MCF 10A (cell line): ENCODE measurements at regions not wholly inside any gene's neighbourhood (a gene's known extent, or its start where the extent isn't known, plus 50 kb on each side); places are given as distances from the start of the nearest gene placed in this dataset.

ENCODE experiments used
- BruUV-seq: library from RNA; stranded (reverse); fragments of 400-500 nt; replicated peaks from 2 replicates; lab custom pipeline; 2021; lab: Mats Ljungman, UMichigan
- CTCF ChIA-PET: fragments of 300-600 bp; sonication (Branson Sonifier 250); formaldehyde crosslinking; extraction: SDS; loops from one replicate; lab custom pipeline; 2021; ENCODE audit warnings: antibody characterized with exemption, inconsistent platforms; lab: Yijun Ruan, JAX
- POLR2A ChIA-PET: fragments of 300-600, 350-650 bp; sonication (Branson Sonifier 250); formaldehyde crosslinking; extraction: SDS; loops from one replicate; lab custom pipeline; 2020; ENCODE audit warnings: antibody characterized with exemption, inconsistent platforms; lab: Yijun Ruan, JAX
- DNase-seq: peaks from one replicate; pipeline ENCODE4 v3.0.0-alpha.2; 2018; ENCODE audit not compliant: unreplicated experiment
- H3K27ac Mint-ChIP-seq: one replicate; pipeline ENCODE4 v1.8.0; 2022; ENCODE audit warnings: mild to moderate bottlenecking, low read depth, mixed read lengths; ENCODE audit not compliant: unreplicated experiment
- H3K27me3 Mint-ChIP-seq: one replicate; pipeline ENCODE4 v1.8.0; 2022; ENCODE audit warnings: mixed read lengths; ENCODE audit not compliant: insufficient read depth, unreplicated experiment
- H3K36me3 Mint-ChIP-seq: one replicate; pipeline ENCODE4 v1.8.0; 2022; ENCODE audit warnings: mild to moderate bottlenecking, moderate library complexity, mixed read lengths; ENCODE audit not compliant: insufficient read depth, unreplicated experiment
- H3K4me1 Mint-ChIP-seq: one replicate; pipeline ENCODE4 v1.8.0; 2022; ENCODE audit warnings: mixed read lengths; ENCODE audit not compliant: insufficient read depth, unreplicated experiment
- H3K4me3 Mint-ChIP-seq: one replicate; pipeline ENCODE4 v1.8.0; 2022; ENCODE audit warnings: mild to moderate bottlenecking, moderate library complexity, mixed read lengths; ENCODE audit not compliant: unreplicated experiment
- H3K9me3 Mint-ChIP-seq: one replicate; pipeline ENCODE4 v1.8.0; 2022; ENCODE audit warnings: mixed read lengths; ENCODE audit not compliant: unreplicated experiment
- intact Hi-C: fragments of 100-400 bp; cut with micrococcal nuclease; formaldehyde crosslinking; loops from 2 replicates; pipeline ENCODE4 v1.14.1; 2022
- TF ChIP-seq, protein P1 (sequence below): fragments of 200-600 bp; IDR thresholded peaks from one replicate; pipeline ENCODE4 v1.8.0; 2022; ENCODE audit warnings: antibody characterized with exemption, mild to moderate bottlenecking; ENCODE audit not compliant: unreplicated experiment

DNA sequence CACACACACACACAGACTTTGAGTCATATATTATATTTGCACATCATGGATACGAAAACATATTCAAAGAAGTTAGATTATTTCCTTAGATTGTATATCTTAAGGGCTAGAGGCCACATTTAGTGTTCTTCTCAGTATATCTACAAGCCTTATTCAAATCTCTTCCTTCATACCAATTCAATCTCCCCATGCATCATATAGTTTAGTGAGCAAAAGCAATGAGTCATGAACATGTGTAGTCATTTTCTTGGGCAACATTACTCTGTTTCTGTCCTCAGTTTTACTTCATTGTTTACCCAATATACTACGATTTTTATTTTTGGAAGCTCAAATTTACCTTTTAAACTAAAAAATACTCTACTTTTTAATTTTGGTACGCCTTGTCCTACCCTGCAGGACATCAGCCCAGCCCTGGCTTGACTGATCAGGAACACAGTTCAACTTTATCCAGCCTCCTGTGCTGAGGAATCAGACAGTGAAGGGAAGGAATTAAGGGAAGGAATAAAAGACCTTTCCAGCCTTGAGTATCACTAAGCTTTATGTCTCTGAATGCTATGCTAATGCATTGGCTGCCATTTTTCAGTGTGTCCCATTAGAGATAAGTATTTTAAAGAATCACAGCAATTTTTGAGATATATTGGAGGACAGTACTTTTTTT lies 101.7 kb upstream of the FST start:
- ChIA-PET CTCF (interaction anchor here (0.5 to 1.0 kb wide), 4 partner anchors 16 to 999 kb away, joined by 3 read pairs; no protein-coding TSS in a partner anchor), POLR2A (interaction anchor here (0.9 to 1.9 kb wide), 3 partner anchors 9 to 59 kb away, joined by 3 to 8 read pairs (median 4); no protein-coding TSS in a partner anchor)
- Mint-ChIP-seq H3K4me1 (peaks cover 11% of the 10 kb centered on the region), H3K4me3 (no peak overlapping the region), H3K36me3 (no peaks in the 10 kb centered on the region), H3K9me3 (no peaks in the 10 kb centered on the region), H3K27me3 (no peaks in the 10 kb centered on the region), H3K27ac (peak overlapping the region; percentile 89)
- intact Hi-C loops = no loop called here
- DNase-seq = peak; percentile 56
- no TSS peak for BruUV-seq
- TF ChIP-seq, protein P1, sequence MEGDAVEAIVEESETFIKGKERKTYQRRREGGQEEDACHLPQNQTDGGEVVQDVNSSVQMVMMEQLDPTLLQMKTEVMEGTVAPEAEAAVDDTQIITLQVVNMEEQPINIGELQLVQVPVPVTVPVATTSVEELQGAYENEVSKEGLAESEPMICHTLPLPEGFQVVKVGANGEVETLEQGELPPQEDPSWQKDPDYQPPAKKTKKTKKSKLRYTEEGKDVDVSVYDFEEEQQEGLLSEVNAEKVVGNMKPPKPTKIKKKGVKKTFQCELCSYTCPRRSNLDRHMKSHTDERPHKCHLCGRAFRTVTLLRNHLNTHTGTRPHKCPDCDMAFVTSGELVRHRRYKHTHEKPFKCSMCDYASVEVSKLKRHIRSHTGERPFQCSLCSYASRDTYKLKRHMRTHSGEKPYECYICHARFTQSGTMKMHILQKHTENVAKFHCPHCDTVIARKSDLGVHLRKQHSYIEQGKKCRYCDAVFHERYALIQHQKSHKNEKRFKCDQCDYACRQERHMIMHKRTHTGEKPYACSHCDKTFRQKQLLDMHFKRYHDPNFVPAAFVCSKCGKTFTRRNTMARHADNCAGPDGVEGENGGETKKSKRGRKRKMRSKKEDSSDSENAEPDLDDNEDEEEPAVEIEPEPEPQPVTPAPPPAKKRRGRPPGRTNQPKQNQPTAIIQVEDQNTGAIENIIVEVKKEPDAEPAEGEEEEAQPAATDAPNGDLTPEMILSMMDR = no peak

DNA sequence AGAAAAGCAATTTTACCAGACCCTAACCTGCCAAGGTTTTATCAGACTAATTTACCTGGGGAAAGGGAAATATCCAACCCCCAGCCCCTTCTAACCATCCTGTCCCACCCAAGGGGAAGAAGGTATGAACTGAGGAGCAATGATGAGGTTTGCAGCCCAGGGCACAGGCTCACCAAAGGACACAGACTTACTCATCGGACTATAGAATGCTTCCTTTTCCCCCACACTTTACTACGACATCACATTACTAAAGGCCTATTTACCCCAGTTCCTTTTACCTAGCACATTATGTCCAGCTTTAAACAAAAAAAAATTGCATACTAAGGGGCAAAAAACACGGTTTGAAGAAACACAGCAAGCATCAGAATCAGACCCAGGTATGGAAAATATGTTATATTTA lies 94.1 kb upstream of the FST start:
- ChIA-PET POLR2A (interaction anchor here (0.6 kb wide), 1 partner anchor 1403 kb away, joined by 3 read pairs; no protein-coding TSS in a partner anchor), CTCF (interaction anchor here (0.6 to 1.1 kb wide), 2 partner anchors 89 to 476 kb away, joined by 4 to 5 read pairs; no protein-coding TSS in a partner anchor)
- intact Hi-C loops = no loop called here
- H3K36me3 Mint-ChIP-seq = peaks cover 11% of the 10 kb centered on the region
- BruUV-seq = no TSS peak
- H3K9me3 Mint-ChIP-seq = peaks cover 27% of the 10 kb centered on the region
- H3K27me3 Mint-ChIP-seq = no peaks in the 10 kb centered on the region
- TF ChIP-seq, protein P1 = no peak
- DNase-seq = no peak
- H3K4me1 Mint-ChIP-seq = no peaks in the 10 kb centered on the region
- no peak overlapping the region for H3K4me3 Mint-ChIP-seq
- H3K27ac Mint-ChIP-seq = no peak overlapping the region

DNA sequence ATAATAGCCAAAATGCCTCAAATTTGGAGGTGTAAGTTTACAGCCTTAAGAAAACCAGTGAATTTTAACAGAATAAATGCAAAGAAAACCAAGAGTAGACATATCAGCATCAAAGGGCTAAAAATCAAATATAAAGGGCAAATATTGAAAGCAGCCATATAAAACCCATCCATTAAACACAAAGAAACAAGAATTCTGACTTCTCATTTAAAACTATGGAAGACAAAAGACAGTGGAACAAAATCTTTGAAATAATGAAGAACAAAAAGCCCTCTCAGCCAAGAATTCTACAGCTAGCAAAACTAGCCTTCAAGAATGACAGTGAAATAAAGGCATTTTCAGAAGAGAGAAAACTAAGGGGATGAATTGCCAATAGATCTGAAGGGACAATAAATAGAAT lies 91.3 kb upstream of the FST start:
- TF ChIP-seq, protein P1 = no peak
- H3K4me1 Mint-ChIP-seq = no peaks in the 10 kb centered on the region

DNA sequence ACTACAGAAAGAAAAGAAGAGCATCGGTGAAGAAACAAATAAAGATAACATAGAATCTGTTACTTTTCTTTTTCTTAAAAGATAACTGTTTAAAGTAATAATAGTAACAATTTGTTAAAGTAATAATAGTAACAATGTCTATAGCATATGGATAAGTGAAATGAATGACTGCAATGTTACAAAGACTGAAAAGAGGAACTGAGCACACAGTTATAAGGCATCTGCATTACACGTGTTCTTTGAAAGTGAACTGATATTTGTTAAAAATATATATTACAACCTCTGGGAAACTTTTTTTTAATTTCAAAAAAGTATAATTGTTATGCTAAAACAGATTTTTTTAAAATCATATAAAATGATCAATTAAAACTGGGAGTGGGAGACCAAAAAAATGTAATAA lies 88.4 kb upstream of the FST start:
- intact Hi-C loops = no loop called here
- Mint-ChIP-seq H3K4me1 (no peaks in the 10 kb centered on the region), H3K27me3 (no peaks in the 10 kb centered on the region), H3K4me3 (no peak overlapping the region), H3K9me3 (peaks cover 26% of the 10 kb centered on the region), H3K27ac (no peak overlapping the region), H3K36me3 (peaks cover 6% of the 10 kb centered on the region)
- no TSS peak for BruUV-seq
- CTCF ChIA-PET = no interaction called here
- no peak for DNase-seq
- TF ChIP-seq, protein P1 = no peak
- POLR2A ChIA-PET = no interaction called here

More for the DNA sequence above, 91.3 kb upstream of the FST start:
- no peak for DNase-seq
- Mint-ChIP-seq H3K27ac (no peak overlapping the region), H3K27me3 (no peaks in the 10 kb centered on the region), H3K9me3 (peaks cover 32% of the 10 kb centered on the region), H3K36me3 (peaks cover 8% of the 10 kb centered on the region), H3K4me3 (no peak overlapping the region)
- BruUV-seq = no TSS peak
- intact Hi-C loops = no loop called here
- ChIA-PET CTCF (no interaction called here), POLR2A (no interaction called here)
